CD14-positive monocyte (primary cell): ENCODE measurements at regions not wholly inside any gene's neighbourhood (a gene's known extent, or its start where the extent isn't known, plus 50 kb on each side); places are given as distances from the start of the nearest gene placed in this dataset.
A peak's percentile ranks its signal among the peaks of the same experiment; 100 is the strongest.

Experiments used
- DNase-seq, 3 donors: peaks; one replicate each; pipeline ENCODE4 v3.0.0-alpha.2; 2011 to 2022
- H2AFZ ChIP-seq: 2 replicates; pipeline ENCODE4 v1.6.0; 2012; ENCODE audit warnings: mild to moderate bottlenecking, low read depth, low read length, inconsistent platforms; ENCODE audit not compliant: insufficient read depth, poor library complexity, severe bottlenecking
- H3K27ac ChIP-seq, 2 donors: 1 replicate in 1 of 2; 2 replicates in 1 of 2; pipeline ENCODE4 v1.5.1; 2012 to 2013; ENCODE audit warnings: low read length in 2 of 2, control low read depth in 1 of 2, inconsistent platforms in 1 of 2, low read depth in 1 of 2, mild to moderate bottlenecking in 1 of 2
- H3K27me3 ChIP-seq, 2 donors: one replicate each; pipeline versions ENCODE4 v1.6.0 to v1.6.1; 2011 to 2013; ENCODE audit warnings: low read length in 2 of 2; ENCODE audit not compliant: control insufficient read depth in 2 of 2, insufficient read depth in 2 of 2
- H3K36me3 ChIP-seq, 2 donors: replicated peaks in 1 of 2; 1 replicate in 1 of 2; 2 replicates in 1 of 2; pipeline versions ENCODE4 v1.5.1 to v1.6.1; 2012 to 2013; ENCODE audit warnings: low read length in 2 of 2, control low read depth in 1 of 2, inconsistent platforms in 1 of 2, mild to moderate bottlenecking in 1 of 2; ENCODE audit not compliant: insufficient read depth in 2 of 2, control insufficient read depth in 1 of 2
- H3K4me1 ChIP-seq, 2 donors: 1 replicate in 1 of 2; 2 replicates in 1 of 2; pipeline versions ENCODE4 v1.5.1 to v1.6.1; 2012 to 2013; ENCODE audit warnings: low read length in 2 of 2, control low read depth in 1 of 2, inconsistent platforms in 1 of 2, mild to moderate bottlenecking in 1 of 2, moderate library complexity in 1 of 2; ENCODE audit not compliant: insufficient read depth in 2 of 2, control insufficient read depth in 1 of 2
- H3K4me2 ChIP-seq: replicated peaks from 2 replicates; pipeline ENCODE3; 2012; ENCODE audit warnings: low read length, moderate library complexity, mild to moderate bottlenecking; ENCODE audit not compliant: poor library complexity, severe bottlenecking; ENCODE audit errors: extremely low read depth
- H3K4me3 ChIP-seq, 3 experiments: fragments of 200-600 bp in 1 of 3; sonication (generic) in 1 of 3; replicated peaks in 1 of 3; 1 replicate in 2 of 3; 2 replicates in 1 of 3; pipeline ENCODE4 v1.5.1; 2011 to 2013; ENCODE audit warnings: low read length in 3 of 3, mild to moderate bottlenecking in 3 of 3, control low read depth in 2 of 3, low read depth in 2 of 3, inconsistent platforms in 1 of 3, moderate library complexity in 1 of 3
- H3K79me2 ChIP-seq: 2 replicates; pipeline ENCODE4 v1.6.0; 2012; ENCODE audit warnings: mild to moderate bottlenecking, control low read depth, inconsistent platforms, low read length, moderate library complexity; ENCODE audit not compliant: insufficient read depth
- H3K9ac ChIP-seq: 2 replicates; pipeline ENCODE4 v1.6.0; 2017; ENCODE audit warnings: low read length, mild to moderate bottlenecking; ENCODE audit not compliant: insufficient read depth, poor library complexity, severe bottlenecking
- H3K9me3 ChIP-seq, 2 donors: replicated peaks in 1 of 2; 1 replicate in 1 of 2; 2 replicates in 1 of 2; pipeline versions ENCODE4 v1.5.1 to v1.6.1; 2012 to 2013; ENCODE audit warnings: low read length in 2 of 2, control low read depth in 1 of 2; ENCODE audit not compliant: control insufficient read depth in 1 of 2, insufficient read depth in 1 of 2
- H4K20me1 ChIP-seq: 2 replicates; pipeline ENCODE4 v1.6.0; 2012; ENCODE audit warnings: mild to moderate bottlenecking, low read length, control low read depth, moderate library complexity; ENCODE audit not compliant: insufficient read depth
- H3K27ac Mint-ChIP-seq, 7 donors: one replicate each; pipeline ENCODE4 v1.8.0; 2020; ENCODE audit warnings: mild to moderate bottlenecking in 7 of 7, mixed read lengths in 7 of 7, moderate library complexity in 6 of 7, inconsistent platforms in 2 of 7
- H3K27me3 Mint-ChIP-seq, 3 donors: one replicate each; pipeline ENCODE4 v1.8.0; 2021 to 2022; ENCODE audit warnings: low read depth in 3 of 3, mild to moderate bottlenecking in 3 of 3, mixed read lengths in 3 of 3, moderate library complexity in 3 of 3, inconsistent platforms in 1 of 3
- H3K36me3 Mint-ChIP-seq, 2 donors: one replicate each; pipeline ENCODE4 v1.8.0; 2020; ENCODE audit warnings: mixed read lengths in 2 of 2, inconsistent platforms in 1 of 2, mild to moderate bottlenecking in 1 of 2
- H3K4me1 Mint-ChIP-seq: one replicate; pipeline ENCODE4 v1.8.0; 2020; ENCODE audit warnings: mild to moderate bottlenecking, mixed read lengths
- H3K4me3 Mint-ChIP-seq, 2 donors: one replicate each; pipeline ENCODE4 v1.8.0; 2020; ENCODE audit warnings: mild to moderate bottlenecking in 2 of 2, mixed read lengths in 2 of 2, moderate library complexity in 1 of 2
- H3K9me3 Mint-ChIP-seq, 7 donors: one replicate each; pipeline ENCODE4 v1.8.0; 2020 to 2022; ENCODE audit warnings: mixed read lengths in 7 of 7, mild to moderate bottlenecking in 6 of 7, moderate library complexity in 6 of 7, inconsistent platforms in 2 of 7
- CTCF ChIP-seq: fragments of 200-600 bp; IDR thresholded peaks from one replicate; pipeline ENCODE4 v1.8.0; 2022; ENCODE audit warnings: antibody characterized with exemption, mild to moderate bottlenecking
- WGBS: methylation state at CpG from one replicate; pipeline ENCODE4 v1.1.5; 2013; ENCODE audit warnings: missing lambda C conversion rate; ENCODE audit not compliant: insufficient coverage; 5-methylcytosine and 5-hydroxymethylcytosine counted together
- intact Hi-C, 2 donors: fragments of 100-400 bp; cut with micrococcal nuclease; formaldehyde crosslinking; loops; one replicate each; pipeline versions ENCODE4 v1.15.0 to v1.15.1; 2023

- Mint-ChIP-seq H3K4me1 (no peaks in the 10 kb centered on the region), H3K27ac (no peak overlapping the region), H3K27me3 (peaks cover 5 to 12% (median 7%) of the 10 kb centered on the region in 3 donors), H3K9me3 (peaks cover 0 to 7% (median 0%) of the 10 kb centered on the region in 7 donors), H3K36me3 (no peaks in the 10 kb centered on the region), H3K4me3 (no peak overlapping the region)
- Histone ChIP-seq H4K20me1 (no peaks in the 10 kb centered on the region), H3K9me3 (no peaks in the 10 kb centered on the region), H2AFZ (no peak overlapping the region), H3K9ac (no peak overlapping the region), H3K79me2 (no peaks in the 10 kb centered on the region), H3K4me1 (no peaks in the 10 kb centered on the region), H3K27me3 (no peaks in the 10 kb centered on the region), H3K27ac (no peak overlapping the region), H3K4me3 (no peak overlapping the region), H3K4me2 (no peak overlapping the region), H3K36me3 (no peaks in the 10 kb centered on the region)
- peak; percentile 16 for TF ChIP-seq CTCF
- intact Hi-C loops = no loop called here
- no peak for DNase-seq
- WGBS = 43% methylated on average over 9 of the region's 14 CpGs
Measured at GRCh38 chr17:51487947-51488346, 227.6 kb downstream of the UTP18 start.

- Histone ChIP-seq H3K27me3 (no peaks in the 10 kb centered on the region), H3K4me3 (no peak overlapping the region), H3K4me1 (no peaks in the 10 kb centered on the region), H3K27ac (no peak overlapping the region), H3K4me2 (no peak overlapping the region), H3K36me3 (no peaks in the 10 kb centered on the region), H3K79me2 (no peaks in the 10 kb centered on the region), H2AFZ (no peak overlapping the region), H4K20me1 (no peaks in the 10 kb centered on the region), H3K9me3 (no peaks in the 10 kb centered on the region), H3K9ac (no peak overlapping the region)
- Mint-ChIP-seq H3K27me3 (peaks cover 8 to 20% (median 11%) of the 10 kb centered on the region in 3 donors), H3K36me3 (no peaks in the 10 kb centered on the region), H3K4me1 (no peaks in the 10 kb centered on the region), H3K4me3 (no peak overlapping the region), H3K27ac (no peak overlapping the region), H3K9me3 (peaks cover 0 to 5% (median 2%) of the 10 kb centered on the region in 7 donors)
- DNase-seq = no peak
- no peak for TF ChIP-seq CTCF
- WGBS = 90% methylated on average over 2 of the region's 6 CpGs
- intact Hi-C loops = no loop called here
Measured at GRCh38 chr17:51491416-51491815, 231.1 kb downstream of the UTP18 start.
